GM23338 (cell line): ENCODE measurements at regions not wholly inside any gene's neighbourhood (a gene's known extent, or its start where the extent isn't known, plus 50 kb on each side); places are given as distances from the start of the nearest gene placed in this dataset.
"Not testable (repeated sequence)": the region's sequence is repeated elsewhere in the genome, so short reads cannot be mapped to it uniquely, and the experiment has no call there.

Source experiments
- CREB1 ChIP-seq: fragments of 250-450 bp; sonication (Bioruptor Pico); IDR thresholded peaks from 2 replicates; pipeline ENCODE4 v1.5.0; 2020; ENCODE audit warnings: low read depth, mild to moderate bottlenecking, moderate library complexity
- CTCF ChIP-seq, 2 experiments: fragments of 200-600 bp in 1 of 2; sonication (generic) in 1 of 2; conservative IDR thresholded peaks; 2 replicates each; pipeline versions ENCODE4 v1.5.1 to v1.6.1; 2016 to 2017; ENCODE audit warnings: antibody characterized with exemption in 2 of 2, low read depth in 2 of 2, mild to moderate bottlenecking in 2 of 2, moderate library complexity in 1 of 2
- ETS1 ChIP-seq: IDR thresholded peaks from 2 replicates; pipeline ENCODE4 v1.6.1; 2016; ENCODE audit warnings: antibody characterized with exemption
- EZH2 ChIP-seq: fragments of 200-600 bp; sonication (generic); IDR thresholded peaks from one replicate; pipeline ENCODE4 v1.8.0; 2017; ENCODE audit warnings: antibody characterized with exemption, mild to moderate bottlenecking, low read depth; ENCODE audit not compliant: unreplicated experiment
- EZH2phosphoT487 ChIP-seq: fragments of 200-600 bp; sonication (generic); IDR thresholded peaks from one replicate; pipeline ENCODE4 v1.8.1; 2018; ENCODE audit warnings: antibody characterized with exemption; ENCODE audit not compliant: unreplicated experiment
- JUNB ChIP-seq: IDR thresholded peaks from one replicate; pipeline ENCODE4 v1.6.1; 2016; ENCODE audit warnings: antibody characterized with exemption; ENCODE audit not compliant: unreplicated experiment
- NANOG ChIP-seq: IDR thresholded peaks from 2 replicates; pipeline ENCODE4 v1.6.1; 2016; ENCODE audit warnings: antibody characterized with exemption, borderline replicate concordance
- POLR2AphosphoS5 ChIP-seq: IDR thresholded peaks from 2 replicates; pipeline ENCODE4 v1.6.1; 2016; ENCODE audit warnings: antibody characterized with exemption, low read depth
- REST ChIP-seq: IDR thresholded peaks from one replicate; pipeline ENCODE4 v1.6.1; 2018; ENCODE audit warnings: antibody characterized with exemption; ENCODE audit not compliant: unreplicated experiment
- STAT1 ChIP-seq: IDR thresholded peaks from one replicate; pipeline ENCODE4 v1.6.1; 2016; ENCODE audit warnings: antibody characterized with exemption; ENCODE audit not compliant: unreplicated experiment
- ZNF114 ChIP-seq: fragments of 250-450 bp; sonication (Bioruptor Pico); IDR thresholded peaks from 2 replicates; pipeline ENCODE4 v1.5.0; 2020; ENCODE audit warnings: mild to moderate bottlenecking, moderate library complexity
- ZNF331 ChIP-seq: fragments of 250-450 bp; sonication (Bioruptor Pico); IDR thresholded peaks from 2 replicates; pipeline ENCODE4 v1.5.0; 2020; ENCODE audit warnings: low read depth, mild to moderate bottlenecking, moderate library complexity

- not testable (repeated sequence) for TF ChIP-seq EZH2; ZNF331; CTCF (conservative IDR thresholded peaks at IDR 0.05; ENCODE audit: low read depth in 2 of 2); EZH2phosphoT487; NANOG; STAT1; CREB1 (CRISPR knock-in tag); POLR2AphosphoS5; REST; JUNB; ETS1; ZNF114 (CRISPR knock-in tag)
These were observed 471.2 kb upstream of the NDN start for GRCh38 chr15:24158306-24158705.
